Upper lobe of right lung (tissue), 1 donor: ENCODE measurements at regions not wholly inside any gene's neighbourhood (a gene's known extent, or its start where the extent isn't known, plus 50 kb on each side); places are given as distances from the start of the nearest gene placed in this dataset.

Experiments
- ATAC-seq: fragments of 200-7000 bp; cut with Tn5 transposase; one replicate; pipeline ENCODE4 v1.9.1; 2020; ENCODE audit warnings: mild to moderate bottlenecking, moderate library complexity
- DNase-seq: peaks from one replicate; pipeline ENCODE4 v3.0.0-alpha.2; 2020
- H3K27ac ChIP-seq: fragments of 200-600 bp; one replicate; pipeline ENCODE4 v1.8.0; 2022
- H3K27me3 ChIP-seq: fragments of 200-600 bp; one replicate; pipeline ENCODE4 v1.8.0; 2022; ENCODE audit warnings: mild to moderate bottlenecking
- H3K36me3 ChIP-seq: fragments of 200-600 bp; one replicate; pipeline ENCODE4 v1.8.0; 2022
- H3K4me1 ChIP-seq: fragments of 200-600 bp; one replicate; pipeline ENCODE4 v1.8.0; 2022
- H3K4me3 ChIP-seq: fragments of 200-600 bp; one replicate; pipeline ENCODE4 v1.8.0; 2022; ENCODE audit warnings: mild to moderate bottlenecking
- H3K9me3 ChIP-seq: fragments of 200-600 bp; one replicate; pipeline ENCODE4 v1.8.0; 2022
- CTCF ChIP-seq: fragments of 200-600 bp; IDR thresholded peaks from one replicate; pipeline ENCODE4 v1.8.0; 2022; ENCODE audit warnings: antibody characterized with exemption
- intact Hi-C: fragments of 100-400 bp; cut with DNase I; formaldehyde crosslinking; loops from one replicate; pipeline ENCODE4 v1.11.0; 2022
- donor health status: DM: no; HTN: yes; CAD: no; lungs with severe emphysema.

DNA sequence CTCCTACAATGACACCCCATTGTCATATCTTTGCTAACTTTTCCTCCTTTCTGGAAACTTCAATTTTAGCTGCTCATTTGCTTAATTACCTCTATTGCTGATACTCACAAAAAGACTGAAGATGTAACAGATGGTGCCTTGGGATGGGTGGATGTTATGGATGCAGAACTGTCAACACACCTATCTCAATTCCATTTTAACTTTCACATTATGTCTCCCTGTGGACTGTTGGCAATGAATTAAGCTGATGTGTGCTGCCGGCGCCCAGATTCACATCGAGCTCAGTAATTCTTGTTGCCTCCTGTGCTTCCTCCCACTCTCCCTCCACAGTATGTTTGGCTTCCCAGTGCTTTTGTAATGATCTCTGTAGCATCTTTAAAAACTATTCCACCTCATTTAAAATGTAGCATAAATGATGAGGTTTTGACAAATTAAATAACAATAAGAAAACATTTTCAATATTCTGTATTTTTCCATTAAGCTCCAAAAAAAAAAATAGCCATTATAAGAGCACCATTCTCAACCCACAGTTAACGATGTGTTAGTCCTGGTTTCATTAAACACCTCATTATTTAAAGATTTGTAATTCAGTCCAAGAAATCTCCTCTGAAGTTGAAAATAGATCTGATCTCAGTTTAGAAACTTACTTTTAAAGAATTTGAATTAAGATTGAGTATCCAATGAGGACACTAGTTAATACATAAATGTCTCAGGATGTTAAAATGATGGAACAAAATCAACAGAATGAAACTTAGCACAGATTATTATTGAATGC, 99.9 kb upstream of the FAM216B start:
- Histone ChIP-seq H3K27ac (no peak overlapping the region), H3K27me3 (no peaks in the 10 kb centered on the region), H3K9me3 (no peaks in the 10 kb centered on the region), H3K4me3 (no peak overlapping the region), H3K4me1 (no peaks in the 10 kb centered on the region), H3K36me3 (no peaks in the 10 kb centered on the region)
- DNase-seq (no peak), ATAC-seq (no peak)
- TF ChIP-seq CTCF = no peak
- intact Hi-C loops = no loop called here

GRCh38 chr13:42684226-42684625, 97.2 kb upstream of the FAM216B start:
- Histone ChIP-seq H3K9me3 (no peaks in the 10 kb centered on the region), H3K4me3 (no peak overlapping the region), H3K27ac (no peak overlapping the region), H3K27me3 (no peaks in the 10 kb centered on the region), H3K4me1 (no peaks in the 10 kb centered on the region), H3K36me3 (no peaks in the 10 kb centered on the region)
- ATAC-seq (no peak), DNase-seq (no peak)
- TF ChIP-seq CTCF = no peak
- intact Hi-C loops = no loop called here

DNA sequence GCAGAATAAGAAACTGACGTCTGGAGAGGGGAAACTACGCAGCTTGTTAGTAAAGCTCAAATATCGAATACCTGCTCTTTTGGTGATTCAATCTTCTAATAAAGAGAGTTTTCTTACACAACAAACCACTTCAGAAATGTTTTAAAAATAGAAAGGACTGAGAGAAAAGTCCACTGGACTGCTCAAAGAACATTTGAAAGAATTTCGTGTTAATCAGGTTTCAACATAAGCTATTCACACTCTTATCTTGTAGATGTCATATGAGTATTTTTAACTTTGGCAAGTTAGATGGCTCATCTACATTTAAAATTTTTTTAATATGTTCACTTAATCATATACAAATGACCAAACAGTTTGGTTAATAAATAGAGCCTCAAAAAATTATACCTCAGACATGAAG, 95.6 kb upstream of the FAM216B start:
- H3K4me1 ChIP-seq = no peaks in the 10 kb centered on the region
- ATAC-seq = no peak
- TF ChIP-seq CTCF = no peak

GRCh38 chr13:42686165-42686564, 95.2 kb upstream of the FAM216B start:
- intact Hi-C loops = no loop called here

More for the DNA sequence above, 95.6 kb upstream of the FAM216B start:
- Histone ChIP-seq H3K4me3 (no peak overlapping the region), H3K27ac (no peak overlapping the region), H3K36me3 (no peaks in the 10 kb centered on the region), H3K27me3 (no peaks in the 10 kb centered on the region), H3K9me3 (no peaks in the 10 kb centered on the region)
- DNase-seq = no peak
- intact Hi-C loops = no loop called here

DNA sequence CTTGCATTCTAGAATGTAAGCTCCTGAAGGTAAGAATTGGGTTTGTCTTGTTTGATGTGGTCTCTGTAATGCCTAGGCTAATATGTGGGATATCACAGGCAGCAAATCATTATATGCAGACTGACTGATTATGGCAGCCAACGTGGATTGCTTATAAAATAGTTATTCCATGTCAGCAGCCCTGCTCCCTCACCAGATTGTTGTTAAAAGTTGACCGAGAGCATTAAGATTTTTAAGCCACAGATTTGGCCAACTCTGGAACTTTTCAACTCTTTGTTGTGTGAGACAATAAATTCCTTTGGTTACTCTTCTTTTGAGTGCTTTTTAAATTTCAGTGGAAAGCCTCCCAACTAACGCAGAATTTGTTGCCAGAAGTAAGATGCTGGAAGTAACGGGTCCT, 92.6 kb upstream of the FAM216B start:
- intact Hi-C loops = no loop called here
- no peak for DNase-seq

More at GRCh38 chr13:42686165-42686564, 95.2 kb upstream of the FAM216B start:
- Histone ChIP-seq H3K4me3 (no peak overlapping the region), H3K4me1 (no peaks in the 10 kb centered on the region), H3K9me3 (no peaks in the 10 kb centered on the region), H3K27ac (no peak overlapping the region), H3K36me3 (no peaks in the 10 kb centered on the region), H3K27me3 (no peaks in the 10 kb centered on the region)
- DNase-seq (no peak), ATAC-seq (no peak)
- no peak for TF ChIP-seq CTCF

More for the DNA sequence above, 92.6 kb upstream of the FAM216B start:
- Histone ChIP-seq H3K36me3 (no peaks in the 10 kb centered on the region), H3K27me3 (no peaks in the 10 kb centered on the region), H3K27ac (no peak overlapping the region), H3K9me3 (no peaks in the 10 kb centered on the region), H3K4me1 (no peaks in the 10 kb centered on the region), H3K4me3 (no peak overlapping the region)
- ATAC-seq = no peak
- TF ChIP-seq CTCF = no peak
